Upper lobe of left lung (tissue), 6 donors: ENCODE measurements at regions not wholly inside any gene's neighbourhood (a gene's known extent, or its start where the extent isn't known, plus 50 kb on each side); places are given as distances from the start of the nearest gene placed in this dataset.

Source experiments
- ATAC-seq, 2 donors: fragments of 200-7000 bp; cut with Tn5 transposase; one replicate each; pipeline ENCODE4 v1.9.1; 2022; ENCODE audit warnings: mild to moderate bottlenecking in 2 of 2, moderate library complexity in 2 of 2; ENCODE audit not compliant: low FRiP score in 2 of 2
- DNase-seq, 2 donors: peaks; one replicate each; pipeline ENCODE4 v3.0.0-alpha.2; 2019 to 2020
- H3K27ac ChIP-seq, 4 donors: fragments of 200-600 bp; sonication (generic); one replicate each; pipeline ENCODE4 v1.5.1; 2016 to 2019
- H3K27me3 ChIP-seq, 4 donors: fragments of 200-600 bp; sonication (generic); one replicate each; pipeline ENCODE4 v1.5.1; 2017 to 2019
- H3K36me3 ChIP-seq, 4 donors: fragments of 200-600 bp; sonication (generic); one replicate each; pipeline ENCODE4 v1.5.1; 2016 to 2019
- H3K4me1 ChIP-seq, 4 donors: fragments of 200-600 bp; sonication (generic); one replicate each; pipeline ENCODE4 v1.5.1; 2018 to 2019
- H3K4me3 ChIP-seq, 4 donors: fragments of 200-600 bp; sonication (generic); one replicate each; pipeline ENCODE4 v1.5.1; 2017 to 2019; ENCODE audit warnings: mild to moderate bottlenecking in 2 of 4, moderate library complexity in 1 of 4
- H3K9me3 ChIP-seq, 4 donors: fragments of 200-600 bp; sonication (generic); one replicate each; pipeline ENCODE4 v1.5.1; 2018 to 2019
- EP300 ChIP-seq, 4 donors: sonication (generic); formaldehyde crosslinking; IDR thresholded peaks; one replicate each; pipeline ENCODE4 v1.5.1; 2017; ENCODE audit warnings: antibody characterized with exemption in 4 of 4, control low read depth in 2 of 4
- POLR2A ChIP-seq, 4 donors: fragments of 450-650 bp; IDR thresholded peaks; one replicate each; pipeline ENCODE4 v1.5.1; 2016 to 2017; ENCODE audit warnings: antibody characterized with exemption in 4 of 4, mild to moderate bottlenecking in 2 of 4
- POLR2AphosphoS5 ChIP-seq, 2 donors: sonication (generic); formaldehyde crosslinking; IDR thresholded peaks; one replicate each; pipeline ENCODE4 v1.5.1; 2017; ENCODE audit warnings: antibody characterized with exemption in 2 of 2
- WGBS, 2 donors: methylation state at CpG; one replicate each; pipeline ENCODE4 v1.1.5; 2017 to 2018; 5-methylcytosine and 5-hydroxymethylcytosine counted together
- TF ChIP-seq, protein P1 (sequence below), 6 experiments: fragments of 450-650 bp in 4 of 6; fragments of 200-600 bp in 2 of 6; sonication (generic) in 2 of 6; IDR thresholded peaks; one replicate each; pipeline ENCODE4 v1.5.1; 2016 to 2019; ENCODE audit warnings: antibody characterized with exemption in 6 of 6
- donor health status: DM: no; HTN: no; CAD: no; lungs with moderate emphysema.
- donor health status: DM: no; HTN: yes; CAD: no; lungs with severe emphysema.

DNA sequence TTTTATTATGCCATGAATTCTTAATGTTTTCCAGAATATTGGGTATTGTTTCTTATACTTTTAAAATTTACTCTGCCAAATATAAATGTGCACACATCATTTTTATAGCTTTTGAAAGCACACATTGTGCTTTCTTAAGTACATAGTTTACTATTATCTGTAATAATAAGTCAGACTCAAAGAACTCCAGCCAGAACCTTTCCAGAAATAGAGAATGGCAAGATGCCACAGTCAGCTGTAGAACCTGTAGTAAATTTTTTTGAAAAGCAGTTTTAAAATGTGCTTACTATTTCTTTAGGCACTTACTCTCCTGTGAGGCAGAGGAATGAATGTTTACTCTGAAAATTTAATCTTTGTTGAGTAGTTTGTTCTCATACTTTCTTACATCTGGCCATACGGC, 1287.1 kb downstream of the PCDH9 start:
- Histone ChIP-seq H3K27ac (no peak overlapping the region), H3K9me3 (no peaks in the 10 kb centered on the region), H3K4me3 (no peak overlapping the region), H3K27me3 (no peaks in the 10 kb centered on the region), H3K4me1 (no peaks in the 10 kb centered on the region), H3K36me3 (no peaks in the 10 kb centered on the region)
- WGBS, 2 donors: 65 to 76% methylated on average over 1 of the region's 1 CpG
- no peak for DNase-seq
- TF ChIP-seq, protein P1, sequence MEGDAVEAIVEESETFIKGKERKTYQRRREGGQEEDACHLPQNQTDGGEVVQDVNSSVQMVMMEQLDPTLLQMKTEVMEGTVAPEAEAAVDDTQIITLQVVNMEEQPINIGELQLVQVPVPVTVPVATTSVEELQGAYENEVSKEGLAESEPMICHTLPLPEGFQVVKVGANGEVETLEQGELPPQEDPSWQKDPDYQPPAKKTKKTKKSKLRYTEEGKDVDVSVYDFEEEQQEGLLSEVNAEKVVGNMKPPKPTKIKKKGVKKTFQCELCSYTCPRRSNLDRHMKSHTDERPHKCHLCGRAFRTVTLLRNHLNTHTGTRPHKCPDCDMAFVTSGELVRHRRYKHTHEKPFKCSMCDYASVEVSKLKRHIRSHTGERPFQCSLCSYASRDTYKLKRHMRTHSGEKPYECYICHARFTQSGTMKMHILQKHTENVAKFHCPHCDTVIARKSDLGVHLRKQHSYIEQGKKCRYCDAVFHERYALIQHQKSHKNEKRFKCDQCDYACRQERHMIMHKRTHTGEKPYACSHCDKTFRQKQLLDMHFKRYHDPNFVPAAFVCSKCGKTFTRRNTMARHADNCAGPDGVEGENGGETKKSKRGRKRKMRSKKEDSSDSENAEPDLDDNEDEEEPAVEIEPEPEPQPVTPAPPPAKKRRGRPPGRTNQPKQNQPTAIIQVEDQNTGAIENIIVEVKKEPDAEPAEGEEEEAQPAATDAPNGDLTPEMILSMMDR (IDR thresholded peaks at IDR 0.05): no peak
- TF ChIP-seq POLR2AphosphoS5 (IDR thresholded peaks at IDR 0.05) (no peak), POLR2A (IDR thresholded peaks at IDR 0.05) (no peak), EP300 (IDR thresholded peaks at IDR 0.05) (no peak)
- no peak for ATAC-seq

DNA sequence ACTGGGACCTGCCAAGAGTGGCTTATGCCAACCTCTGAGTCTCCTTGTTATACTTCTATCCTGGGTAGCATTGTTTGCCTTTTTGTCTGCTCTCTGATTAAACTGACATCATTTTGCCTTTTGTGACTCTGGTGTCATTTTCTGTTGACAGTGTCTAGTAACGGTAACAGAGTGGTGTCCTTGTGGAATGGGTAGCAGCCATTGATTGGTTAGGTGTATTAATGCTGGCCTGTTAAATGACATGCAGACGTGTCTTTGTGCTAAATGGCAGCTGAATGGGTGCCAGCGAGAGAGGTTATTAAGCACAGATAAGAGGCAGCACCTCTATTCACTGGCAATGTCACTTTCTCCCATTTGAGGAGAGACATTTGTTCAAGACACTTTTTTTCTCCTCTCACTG, 1289.4 kb downstream of the PCDH9 start:
- no peaks in the 10 kb centered on the region for H3K27me3 ChIP-seq
- H3K9me3 ChIP-seq: no peaks in the 10 kb centered on the region
- TF ChIP-seq EP300 (IDR thresholded peaks at IDR 0.05) (no peak), POLR2A (IDR thresholded peaks at IDR 0.05) (no peak), POLR2AphosphoS5 (IDR thresholded peaks at IDR 0.05) (no peak)
- TF ChIP-seq, protein P1 (IDR thresholded peaks at IDR 0.05): no peak
- no peaks in the 10 kb centered on the region for H3K4me1 ChIP-seq
- H3K27ac ChIP-seq: no peak overlapping the region
- 67 to 80% methylated on average over 3 of the region's 3 CpGs for WGBS, 2 donors
- ATAC-seq (no peak), DNase-seq (no peak)
- H3K36me3 ChIP-seq: no peaks in the 10 kb centered on the region
- no peak overlapping the region for H3K4me3 ChIP-seq

DNA sequence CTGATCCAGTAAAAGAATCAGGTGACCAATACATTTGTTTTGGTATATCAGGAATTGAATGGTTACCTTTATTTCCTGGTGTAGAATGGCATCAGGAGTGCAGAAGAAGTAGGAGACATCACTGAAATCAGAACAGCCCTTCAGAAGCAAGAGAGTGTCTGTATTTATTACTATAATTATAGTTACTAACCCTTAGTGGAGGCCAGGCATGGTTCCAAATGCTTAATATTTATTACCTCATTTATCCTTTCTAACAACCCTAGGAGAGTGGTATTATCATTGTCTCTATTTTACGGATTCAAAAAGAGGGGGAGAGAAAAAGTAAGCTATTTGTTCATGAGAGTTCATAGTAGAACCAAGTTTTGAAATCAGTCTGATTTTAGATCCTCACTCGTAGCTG, 1292.9 kb downstream of the PCDH9 start:
- no peaks in the 10 kb centered on the region for H3K9me3 ChIP-seq
- ATAC-seq (no peak), DNase-seq (no peak)
- H3K27me3 ChIP-seq: no peaks in the 10 kb centered on the region
- TF ChIP-seq EP300 (IDR thresholded peaks at IDR 0.05) (no peak), POLR2AphosphoS5 (IDR thresholded peaks at IDR 0.05) (no peak), POLR2A (IDR thresholded peaks at IDR 0.05) (no peak)
- TF ChIP-seq, protein P1 (IDR thresholded peaks at IDR 0.05): no peak
- no peaks in the 10 kb centered on the region for H3K4me1 ChIP-seq
- no peaks in the 10 kb centered on the region for H3K36me3 ChIP-seq
- 66 to 71% methylated on average over 2 of the region's 2 CpGs for WGBS, 2 donors
- H3K27ac ChIP-seq: no peak overlapping the region
- no peak overlapping the region for H3K4me3 ChIP-seq

DNA sequence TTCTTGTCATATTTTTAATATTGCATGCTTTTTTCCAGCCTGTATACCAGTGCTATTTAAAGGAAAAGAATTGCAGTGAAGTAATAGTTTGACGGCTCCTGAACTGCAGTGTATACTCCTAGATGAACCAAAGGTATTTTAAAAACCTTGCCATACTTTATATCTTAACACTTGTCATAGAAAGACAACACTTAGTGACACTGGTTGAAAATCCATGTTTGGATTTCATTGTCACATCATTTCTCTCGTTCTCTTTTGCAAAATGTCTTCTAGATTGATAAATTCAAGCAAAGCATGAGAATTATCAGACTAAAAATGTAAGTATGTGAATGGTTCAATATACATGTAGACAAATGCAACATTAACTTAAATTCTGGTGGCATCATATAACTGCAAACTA, 1293.9 kb downstream of the PCDH9 start:
- TF ChIP-seq EP300 (IDR thresholded peaks at IDR 0.05): no peak
- no peak for TF ChIP-seq POLR2AphosphoS5 (IDR thresholded peaks at IDR 0.05)
- TF ChIP-seq, protein P1 (IDR thresholded peaks at IDR 0.05): no peak
- no peak for TF ChIP-seq POLR2A (IDR thresholded peaks at IDR 0.05)
- 74 to 81% methylated on average over 2 of the region's 2 CpGs for WGBS, 2 donors
- Histone ChIP-seq H3K4me1 (no peaks in the 10 kb centered on the region), H3K27ac (no peak overlapping the region), H3K9me3 (no peaks in the 10 kb centered on the region), H3K36me3 (no peaks in the 10 kb centered on the region), H3K4me3 (no peak overlapping the region), H3K27me3 (no peaks in the 10 kb centered on the region)
- no peak for ATAC-seq
- DNase-seq: no peak

DNA sequence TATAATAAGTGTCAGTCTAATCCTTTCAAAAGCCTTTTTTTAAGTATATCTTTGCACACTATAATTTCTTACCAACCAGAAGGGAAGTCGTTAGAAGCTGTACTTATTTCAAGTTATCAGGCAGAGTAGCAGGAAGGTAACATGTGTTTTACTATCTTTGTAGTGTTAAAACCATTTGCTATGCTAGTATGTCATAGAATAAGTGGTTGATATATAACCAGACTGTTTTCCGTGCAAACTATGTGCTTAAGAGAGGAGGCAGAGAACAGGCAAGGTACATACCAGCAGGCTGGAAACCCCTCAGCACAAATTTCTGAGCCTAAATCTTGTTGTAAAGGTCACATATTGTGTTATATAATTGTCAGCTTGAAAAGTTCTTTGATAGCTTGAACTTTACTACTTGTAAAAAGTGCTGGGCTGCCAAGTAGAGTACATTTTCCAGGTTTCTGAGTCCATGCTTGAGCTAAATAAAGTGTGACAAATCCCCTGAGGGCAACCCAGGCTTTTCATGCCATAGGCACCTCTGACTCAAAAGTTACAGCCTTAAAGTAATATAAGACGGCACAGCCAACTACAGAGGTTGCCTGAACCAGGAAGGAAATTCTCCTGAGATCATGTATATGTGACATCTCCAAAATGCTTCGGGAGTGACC, 1297.4 kb downstream of the PCDH9 start:
- ATAC-seq: no peak
- TF ChIP-seq EP300 (IDR thresholded peaks at IDR 0.05) (no peak), POLR2A (IDR thresholded peaks at IDR 0.05) (no peak), POLR2AphosphoS5 (IDR thresholded peaks at IDR 0.05) (no peak)
- TF ChIP-seq, protein P1 (IDR thresholded peaks at IDR 0.05): no peak
- no peak for DNase-seq
- H3K4me3 ChIP-seq: no peak overlapping the region
- no peaks in the 10 kb centered on the region for H3K36me3 ChIP-seq
- no peaks in the 10 kb centered on the region for H3K4me1 ChIP-seq
- 60 to 71% methylated on average over 4 of the region's 4 CpGs for WGBS, 2 donors
- no peak overlapping the region for H3K27ac ChIP-seq
- H3K27me3 ChIP-seq: no peaks in the 10 kb centered on the region
- H3K9me3 ChIP-seq: no peaks in the 10 kb centered on the region
